NOMO-1 treated with dmso at 0.1 percent for 144 hours (cell line): ENCODE measurements at regions not wholly inside any gene's neighbourhood (a gene's known extent, or its start where the extent isn't known, plus 50 kb on each side); places are given as distances from the start of the nearest gene placed in this dataset.
A peak's percentile ranks its signal among the peaks of the same experiment; 100 is the strongest.
"Not testable (repeated sequence)": the region's sequence is repeated elsewhere in the genome, so short reads cannot be mapped to it uniquely, and the experiment has no call there.

Source experiments
- DNase-seq: peaks from one replicate; lab custom pipeline; 2025; ENCODE audit not compliant: unreplicated experiment; lab: John Stamatoyannopoulos, UW

DNA sequence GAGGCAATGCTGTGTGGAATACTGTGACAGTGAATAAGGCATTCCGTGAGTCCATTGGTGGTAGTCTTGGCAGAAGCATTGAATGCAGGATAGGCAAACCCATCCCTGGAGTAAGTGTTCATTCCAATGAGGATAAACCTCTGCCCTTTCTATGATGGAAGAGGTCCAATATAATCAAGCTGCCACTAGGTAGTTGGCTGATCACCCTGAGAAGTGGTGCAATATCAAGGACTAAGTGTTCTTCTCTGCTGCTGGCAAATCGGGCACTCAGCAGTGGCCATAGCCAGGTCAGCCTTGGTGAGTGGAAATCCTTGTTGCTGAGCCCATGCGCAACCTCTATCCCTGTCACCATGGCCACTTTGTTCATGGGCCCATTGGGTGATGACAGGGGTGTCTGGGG lies 70.1 kb downstream of the FBXO4 start:
- DNase-seq, result no peak

DNA sequence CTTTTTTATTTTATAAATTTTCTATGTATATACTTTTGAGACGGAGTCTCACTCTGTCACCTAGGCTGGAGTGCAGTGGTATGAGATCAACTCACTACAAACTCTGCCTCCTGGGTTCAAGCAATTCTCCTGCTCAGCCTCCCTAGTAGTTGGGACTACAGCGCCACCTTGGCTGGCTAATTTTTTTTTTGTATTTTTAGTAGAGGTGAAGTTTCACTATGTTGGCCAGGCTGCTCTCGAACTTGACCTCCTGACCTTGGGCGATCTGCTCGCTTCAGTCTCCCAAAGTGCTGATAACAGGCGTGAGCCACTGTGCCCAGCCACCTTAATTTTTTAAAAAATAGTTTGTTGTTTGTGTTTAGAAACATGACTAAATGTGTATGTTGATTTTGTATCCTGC lies 76.6 kb downstream of the FBXO4 start:
- no peak for DNase-seq

DNA sequence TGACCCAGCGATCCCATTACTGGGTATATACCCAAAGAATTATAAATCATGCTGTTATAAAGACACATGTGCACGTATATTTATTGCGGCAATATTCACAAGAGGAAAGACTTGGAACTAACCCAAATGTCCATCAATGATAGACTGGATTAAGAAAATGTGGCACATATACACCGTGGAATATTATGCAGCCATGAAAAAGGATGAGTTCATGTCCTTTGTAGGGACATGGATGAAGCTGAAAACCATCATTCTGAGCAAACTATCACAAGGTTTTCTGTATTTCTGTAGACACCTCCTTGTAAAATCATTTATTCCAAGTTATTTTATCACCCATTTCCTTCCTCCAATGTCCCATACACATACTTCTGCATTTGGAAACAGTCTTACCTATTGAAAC lies 78.8 kb downstream of the FBXO4 start:
- not testable (repeated sequence) for DNase-seq

DNA sequence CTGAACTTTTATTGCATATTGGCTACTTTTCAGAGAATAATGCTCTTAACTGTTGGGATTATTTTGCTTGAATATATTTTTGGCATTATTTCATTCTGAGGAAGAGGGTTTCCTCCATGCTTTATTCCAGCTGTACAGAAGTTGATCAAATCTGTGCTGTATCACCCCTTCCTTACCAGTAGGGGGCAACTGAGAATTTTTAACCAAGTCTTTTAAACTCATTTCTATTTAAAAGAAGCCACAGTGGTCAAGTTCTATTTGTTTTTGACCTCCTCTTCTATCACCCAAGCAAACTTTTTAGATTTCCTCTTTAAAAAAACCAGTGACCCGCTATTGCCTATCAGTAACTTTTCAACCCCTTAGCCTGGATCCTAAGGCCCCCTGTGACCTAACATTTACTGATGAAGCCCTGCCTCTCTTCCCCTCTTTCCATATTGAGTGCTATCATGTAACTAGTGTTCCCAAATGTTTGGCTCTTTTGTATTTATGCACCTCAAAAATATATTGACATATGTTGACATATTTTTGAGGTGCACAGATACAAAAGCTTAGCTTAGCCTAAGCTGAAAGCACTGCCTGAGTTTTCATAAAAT lies 80.6 kb downstream of the FBXO4 start:
- DNase-seq, result no peak

DNA sequence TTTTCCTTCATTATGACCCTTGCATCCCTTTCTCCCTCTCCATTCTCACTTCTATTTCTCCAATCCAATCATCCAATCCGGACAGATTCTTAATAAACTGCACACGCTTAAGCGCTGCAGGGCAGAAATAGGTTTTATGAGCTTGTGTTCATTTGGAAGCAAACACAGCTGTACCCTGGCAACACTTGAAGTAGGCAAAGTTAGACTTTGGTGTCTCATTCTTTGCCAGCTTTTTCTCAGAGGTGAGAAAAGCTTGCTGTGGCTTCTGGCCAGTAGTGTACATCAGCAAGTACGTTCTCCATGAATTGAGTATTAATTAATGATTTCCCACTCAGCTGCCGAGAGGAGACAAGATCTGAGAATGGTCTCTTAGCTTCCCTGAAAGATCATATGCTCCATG lies 88.5 kb downstream of the FBXO4 start:
- DNase-seq, result no peak

DNA sequence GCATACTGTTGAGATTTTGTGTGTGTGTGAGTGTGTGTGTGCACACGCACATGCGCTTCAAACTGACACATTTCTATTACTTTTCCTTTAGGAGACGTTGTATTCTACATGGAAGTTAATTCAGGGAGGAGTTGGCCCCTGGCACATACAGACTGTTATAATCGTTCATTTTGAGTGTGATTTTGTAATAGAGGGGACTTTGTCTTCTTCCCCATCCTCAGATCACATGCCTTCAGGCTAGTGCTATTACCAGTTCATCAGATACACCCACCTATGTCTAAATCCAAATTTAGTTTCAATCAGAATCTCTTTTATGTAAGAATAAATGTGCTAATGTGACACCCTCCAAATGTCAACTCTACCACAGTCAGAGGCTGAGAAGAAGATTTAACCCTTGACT lies 90.2 kb downstream of the FBXO4 start:
- no peak for DNase-seq

DNA sequence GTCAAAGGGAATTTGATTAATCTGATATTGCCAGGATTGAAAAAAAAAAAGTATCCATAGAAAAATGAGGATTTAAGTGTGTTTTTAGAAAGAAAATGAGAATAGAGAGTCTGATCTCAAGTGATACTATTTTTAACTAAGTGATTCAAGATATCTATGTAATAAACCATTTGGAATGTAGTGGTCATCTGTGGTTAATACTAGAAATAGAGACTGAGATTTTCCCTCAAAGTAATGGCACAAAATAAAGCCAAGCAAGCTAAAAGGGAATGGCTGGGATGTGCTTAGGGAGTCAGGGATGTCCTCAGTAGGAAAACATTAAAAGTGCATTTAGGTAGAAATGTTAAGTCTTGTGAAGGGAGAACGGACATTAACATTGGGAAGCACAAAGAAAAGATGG lies 90.6 kb downstream of the FBXO4 start:
- no peak for DNase-seq

DNA sequence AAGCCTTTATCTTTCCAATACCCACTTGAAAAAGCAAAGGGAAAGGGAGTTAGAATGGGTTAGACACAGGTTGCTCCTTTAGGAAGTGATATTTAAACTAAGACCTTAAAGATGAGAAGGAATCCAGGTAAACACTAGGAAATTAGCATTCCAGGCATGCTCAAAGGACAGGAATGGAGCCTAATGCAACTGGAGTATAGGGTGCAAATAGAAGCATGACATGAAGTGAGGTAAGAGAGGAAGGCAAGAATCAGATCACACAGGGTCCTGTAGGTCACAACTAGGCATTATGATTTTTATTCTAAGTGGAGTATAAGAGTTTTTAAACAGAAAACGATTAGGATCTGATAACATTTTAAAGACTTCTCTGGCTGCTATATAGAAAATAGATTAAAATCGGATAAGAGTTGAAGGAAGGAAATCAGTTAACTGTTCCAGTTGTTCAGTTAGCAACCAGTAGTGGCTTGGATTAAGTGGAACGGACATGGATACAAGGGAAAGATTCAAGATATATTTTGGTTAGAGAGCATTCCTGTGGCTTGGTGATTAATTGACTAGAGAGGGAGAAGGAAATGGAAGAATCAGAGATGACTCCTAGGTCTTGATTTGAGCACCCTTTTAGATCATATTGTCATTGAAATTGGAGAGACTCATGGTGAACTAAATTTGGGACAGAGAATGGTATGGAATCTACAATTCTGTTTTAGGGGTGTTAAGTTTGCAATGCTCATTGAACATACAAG lies 95.9 kb downstream of the FBXO4 start:
- no peak for DNase-seq

DNA sequence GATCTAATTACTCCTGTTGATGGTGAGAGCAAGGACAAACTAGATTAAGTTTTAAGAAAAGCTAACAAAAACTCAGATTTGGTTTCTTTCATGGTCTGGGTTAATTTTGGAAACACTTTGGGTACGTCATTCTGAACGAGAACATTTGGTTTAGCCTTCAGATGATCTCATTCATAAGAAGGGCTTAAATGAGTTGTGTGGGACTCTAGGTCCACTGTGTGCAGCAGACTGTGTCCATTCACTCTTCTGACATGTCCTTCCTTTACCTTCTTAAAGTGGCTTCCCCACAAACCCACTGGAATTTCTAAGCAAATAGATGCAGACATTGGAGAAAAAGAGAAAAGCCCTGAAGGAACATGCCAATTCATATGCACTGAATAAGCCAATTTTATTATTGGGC lies 96.8 kb downstream of the FBXO4 start:
- DNase-seq, result no peak

DNA sequence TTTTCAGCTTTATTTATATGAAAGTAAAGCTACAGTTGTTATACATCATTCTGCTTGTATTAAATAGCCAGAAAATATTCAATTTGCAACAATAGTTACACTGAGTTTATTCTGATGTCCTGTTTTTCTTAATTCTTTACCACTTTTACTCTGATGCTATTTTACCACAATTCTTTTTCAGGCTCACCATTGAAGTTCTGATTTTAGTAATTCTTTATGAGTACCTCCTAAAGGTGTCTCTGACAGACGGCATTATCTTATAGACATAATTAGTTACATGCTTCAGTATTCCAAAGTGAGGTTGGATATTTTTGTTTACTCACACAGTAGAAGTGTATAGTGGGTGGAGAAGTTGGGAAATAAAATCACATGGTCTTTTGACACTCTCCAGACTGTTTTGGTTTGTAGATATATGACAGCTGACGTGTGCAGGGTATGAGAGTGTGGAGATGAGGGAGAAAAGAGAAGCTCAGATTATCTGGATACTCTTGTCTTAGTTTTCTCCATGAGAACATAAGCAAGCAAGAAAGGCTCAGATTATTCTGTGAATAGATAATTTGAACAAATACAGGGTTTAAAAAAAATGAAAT lies 97.4 kb downstream of the FBXO4 start:
- no peak for DNase-seq

DNA sequence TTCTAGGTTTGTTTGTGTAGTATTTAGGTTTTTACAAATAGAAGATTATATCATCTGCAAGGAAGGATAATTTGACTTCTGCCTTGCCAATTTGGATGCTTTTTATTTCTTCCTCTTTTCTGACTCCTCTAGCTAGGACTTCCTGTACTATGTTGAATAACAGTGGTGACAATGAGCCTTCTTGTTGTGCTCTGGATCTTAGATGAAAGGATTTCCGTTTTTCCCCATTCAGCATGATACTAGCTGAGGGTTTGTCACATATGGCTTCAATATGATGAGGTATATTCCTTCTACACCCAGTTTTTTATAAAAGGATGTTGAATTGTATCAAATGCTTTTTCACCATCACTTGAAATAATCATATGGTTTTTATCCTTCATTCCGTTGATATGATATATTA lies 101.4 kb downstream of the FBXO4 start:
- no peak for DNase-seq

DNA sequence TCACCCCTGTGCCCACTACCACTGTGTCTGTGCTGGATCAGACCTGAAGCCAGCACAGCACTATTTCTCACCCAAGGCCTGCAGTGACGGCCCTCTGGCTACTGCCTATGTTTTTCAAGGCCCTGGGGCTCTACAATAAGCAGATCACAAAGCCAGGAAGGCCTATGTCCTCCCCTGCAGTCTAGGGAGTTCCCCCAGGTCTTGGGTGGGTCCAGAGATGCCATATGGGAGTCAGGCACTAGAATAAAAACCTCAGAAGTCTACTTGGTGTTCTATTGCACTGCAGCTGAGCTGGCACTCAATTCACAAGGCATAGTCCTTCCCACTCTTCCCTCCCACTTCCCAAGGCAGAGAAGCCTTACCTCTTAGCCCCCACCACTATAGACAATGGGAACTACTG lies 107.1 kb downstream of the FBXO4 start:
- DNase-seq, result no peak

DNA sequence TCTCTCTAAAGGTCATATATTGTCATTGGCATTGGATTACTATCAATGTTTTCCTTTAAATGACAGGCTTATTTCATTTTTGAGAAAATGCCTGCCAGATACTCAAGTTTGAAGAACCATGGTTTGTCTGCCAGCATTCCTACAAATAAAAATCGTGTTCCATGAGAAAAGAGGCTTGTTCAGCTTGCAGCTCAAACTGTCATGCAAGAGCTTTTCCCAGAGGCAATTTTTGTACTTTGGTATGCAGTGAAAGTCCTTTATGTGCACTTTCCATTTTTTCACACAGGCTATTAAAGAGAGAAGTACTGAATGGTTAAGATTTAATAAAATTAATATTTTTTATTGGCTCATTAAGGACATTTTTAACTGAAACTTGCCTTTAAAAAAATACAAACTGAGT lies 110.4 kb downstream of the FBXO4 start:
- DNase-seq, result no peak

DNA sequence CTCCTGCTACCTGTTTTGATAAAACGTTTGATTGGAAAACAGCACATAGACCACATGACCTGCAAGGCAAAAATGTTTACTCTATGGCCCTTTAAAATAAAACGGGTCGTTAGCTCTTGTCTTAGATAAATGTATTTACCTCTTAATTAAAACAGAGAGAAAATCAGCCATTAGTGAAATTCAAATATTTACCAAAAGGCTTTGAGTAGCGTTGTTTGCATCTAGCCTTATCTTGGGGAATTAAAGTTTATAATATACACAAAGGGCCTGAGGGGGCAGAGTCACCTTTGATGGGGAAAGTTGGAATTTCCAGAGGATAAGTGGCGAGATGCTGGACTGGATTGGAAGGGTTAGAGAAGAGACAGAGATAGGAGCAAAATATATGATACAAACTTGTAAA lies 111.3 kb downstream of the FBXO4 start:
- no peak for DNase-seq

DNA sequence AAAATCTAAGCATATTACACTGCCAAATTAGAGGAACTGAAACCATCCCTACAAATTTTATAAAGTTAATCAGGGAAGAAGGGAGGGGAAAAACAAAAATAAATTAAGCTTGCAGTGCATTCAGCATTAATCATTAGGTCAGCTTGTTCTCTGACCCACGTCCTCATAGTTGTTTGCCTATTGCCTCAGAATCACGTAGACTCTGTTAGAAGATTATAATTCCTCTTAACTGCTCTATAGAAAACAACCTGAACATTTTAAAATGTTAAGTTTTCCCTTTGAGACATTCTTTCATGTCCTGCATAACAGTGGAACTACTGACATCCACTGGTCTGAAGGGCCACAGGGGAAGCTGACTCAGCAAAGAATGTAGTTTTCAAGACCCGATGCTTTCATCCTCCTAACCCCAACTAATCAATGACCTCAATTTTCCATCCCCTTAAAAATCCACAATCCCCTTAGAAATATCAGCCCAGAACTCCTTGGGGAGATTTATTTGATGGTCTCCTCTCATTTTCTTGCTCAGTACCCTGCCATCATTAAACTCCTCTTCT lies 112.4 kb downstream of the FBXO4 start:
- no peak for DNase-seq

DNA sequence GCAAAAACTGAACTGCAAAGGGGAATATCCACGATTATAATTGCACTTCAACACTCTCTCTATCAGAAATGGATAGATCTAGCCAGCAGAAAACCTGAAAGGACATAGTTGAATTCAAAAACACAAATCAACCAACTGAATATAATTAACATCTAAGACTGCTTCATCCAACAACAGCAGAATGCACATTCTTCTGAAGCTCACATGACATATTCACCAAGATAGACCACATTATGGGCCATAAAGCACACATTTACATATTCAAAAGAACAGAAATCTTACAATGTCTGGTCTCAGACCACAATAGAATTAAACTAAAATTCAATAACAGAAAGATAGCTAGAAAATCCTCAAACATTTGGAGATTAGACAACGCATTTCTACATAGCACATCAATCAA lies 118.3 kb downstream of the FBXO4 start:
- DNase-seq, result no peak

DNA sequence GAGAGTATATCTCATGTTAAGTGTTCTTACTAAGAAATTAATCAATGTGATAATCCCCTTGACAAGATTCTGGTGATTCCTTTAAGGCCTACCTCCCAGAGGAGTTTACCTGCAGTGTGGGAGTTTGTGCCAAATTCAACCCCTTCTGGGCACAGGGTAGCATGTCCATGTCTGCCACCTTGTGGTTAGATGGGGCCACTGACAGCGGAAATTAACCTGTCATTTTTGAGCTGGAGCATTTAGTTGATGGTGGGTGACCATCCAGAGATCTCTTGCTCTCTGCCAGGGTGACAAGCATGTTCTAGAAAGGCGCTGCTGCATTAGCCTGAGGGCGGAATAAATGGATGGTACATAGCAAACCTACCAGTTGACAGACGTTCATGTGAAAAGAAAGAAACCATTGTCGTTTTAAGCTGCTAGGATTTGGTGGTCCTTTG lies 132.2 kb downstream of the FBXO4 start:
- peak; percentile 20 for DNase-seq

DNA sequence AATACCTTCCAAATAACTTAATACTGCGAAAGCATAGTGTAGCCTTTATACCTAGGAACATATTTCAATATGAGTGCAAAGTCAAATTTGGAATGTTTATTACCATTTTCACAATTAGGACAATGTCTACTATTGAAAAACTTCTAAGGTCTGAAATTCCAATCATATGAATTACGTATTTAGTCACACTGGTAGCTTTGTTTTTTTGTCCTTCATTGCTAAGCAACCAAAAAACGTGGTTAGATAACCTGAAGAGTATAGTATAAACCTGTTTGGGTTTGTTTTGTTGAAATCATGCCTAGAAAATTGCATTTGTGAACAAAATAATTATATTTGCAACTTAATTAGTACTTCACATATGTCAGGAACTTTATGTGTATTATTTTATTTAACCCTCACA lies 134.2 kb downstream of the FBXO4 start:
- no peak for DNase-seq

DNA sequence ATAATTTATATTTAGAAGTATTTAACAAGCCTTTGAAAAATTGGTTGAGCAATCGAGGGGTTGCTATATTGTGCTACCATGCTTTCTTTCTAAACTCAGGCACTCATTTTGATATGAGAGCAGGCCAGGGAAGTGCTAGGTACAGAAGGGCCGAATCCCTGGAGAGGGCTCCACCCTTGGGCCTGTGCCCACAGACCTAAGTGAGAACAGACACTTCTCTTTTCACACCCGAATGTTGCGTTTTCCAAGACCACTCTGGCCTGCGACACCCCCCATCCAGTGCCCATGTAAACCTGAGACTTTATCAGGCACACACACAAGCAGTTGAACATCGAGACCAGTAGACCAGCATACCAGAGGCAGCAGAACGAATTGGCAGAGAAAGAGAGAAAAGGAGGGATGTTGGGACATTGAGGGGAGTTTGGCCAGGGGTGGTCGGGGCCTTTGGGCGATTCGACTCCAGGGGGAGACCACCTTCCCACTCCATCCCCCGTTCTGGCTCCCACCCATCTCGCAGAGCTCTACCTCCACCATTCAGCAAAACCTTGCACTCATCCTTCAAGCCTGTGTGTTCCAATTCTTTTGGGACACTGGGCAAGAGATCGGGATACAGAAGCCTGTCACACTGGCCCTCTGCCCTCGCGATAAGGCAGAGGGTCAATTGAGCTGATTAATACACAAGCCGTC lies 134.8 kb downstream of the FBXO4 start:
- DNase-seq, result no peak

DNA sequence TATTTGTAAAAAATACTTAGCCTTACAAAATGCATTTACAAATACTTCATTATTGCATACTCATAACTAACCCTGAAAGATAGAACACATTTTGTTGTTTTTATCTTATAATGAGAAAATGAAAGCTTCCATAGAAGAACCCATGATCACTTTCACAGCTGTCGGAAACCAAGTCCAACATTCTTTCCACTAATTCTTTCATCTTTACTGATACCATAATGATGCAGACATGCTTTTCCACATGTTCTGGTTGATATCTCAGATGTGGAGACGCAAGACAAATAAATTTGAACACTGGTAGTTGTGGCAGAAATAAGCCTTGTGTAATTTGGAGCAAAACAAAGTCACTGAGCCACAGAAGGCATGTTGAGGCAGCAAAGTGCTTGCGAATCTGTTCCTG lies 136.0 kb downstream of the FBXO4 start:
- DNase-seq, result no peak

DNA sequence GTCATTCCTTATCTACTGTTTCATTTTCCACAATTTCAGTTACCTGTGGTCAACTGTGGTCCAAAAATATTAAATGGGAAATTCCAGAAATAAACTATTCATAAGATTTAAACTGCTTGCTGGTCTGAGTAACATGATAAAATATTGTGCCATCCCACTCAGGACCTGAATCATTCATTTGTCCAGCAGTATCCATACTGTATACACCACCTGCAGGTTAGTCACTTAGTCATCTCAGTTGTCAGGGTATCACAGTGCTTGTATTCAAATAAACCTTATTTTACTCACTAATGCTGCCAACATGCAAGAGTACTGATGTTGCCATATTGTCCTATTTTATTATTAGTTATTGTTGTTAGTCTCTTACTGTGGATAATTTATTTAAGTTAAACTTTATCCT lies 139.7 kb downstream of the FBXO4 start:
- DNase-seq, result no peak

DNA sequence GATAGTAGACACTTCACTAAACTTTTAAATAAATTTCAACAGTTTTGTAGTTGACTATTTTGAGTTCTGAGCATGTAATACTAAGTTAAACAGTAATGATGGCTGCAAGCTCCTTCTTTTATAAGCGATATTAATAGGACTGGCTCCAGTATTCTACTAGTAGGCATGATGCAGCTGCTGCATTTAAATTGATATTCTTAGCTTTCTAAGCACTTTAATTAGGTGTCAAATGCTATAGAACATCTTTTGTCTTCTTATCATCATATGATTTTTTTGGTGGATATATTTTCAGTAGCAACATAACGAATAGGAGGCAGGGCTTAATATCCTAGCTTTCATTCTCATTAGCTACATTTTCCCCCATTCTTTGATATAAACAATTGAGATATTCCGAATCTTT lies 141.1 kb downstream of the FBXO4 start:
- DNase-seq, result no peak
